ENCODE measurements at regions not wholly inside any gene's neighbourhood (a gene's known extent, or its start where the extent isn't known, plus 50 kb on each side); places are given as distances from the start of the nearest gene placed in this dataset.

DNA sequence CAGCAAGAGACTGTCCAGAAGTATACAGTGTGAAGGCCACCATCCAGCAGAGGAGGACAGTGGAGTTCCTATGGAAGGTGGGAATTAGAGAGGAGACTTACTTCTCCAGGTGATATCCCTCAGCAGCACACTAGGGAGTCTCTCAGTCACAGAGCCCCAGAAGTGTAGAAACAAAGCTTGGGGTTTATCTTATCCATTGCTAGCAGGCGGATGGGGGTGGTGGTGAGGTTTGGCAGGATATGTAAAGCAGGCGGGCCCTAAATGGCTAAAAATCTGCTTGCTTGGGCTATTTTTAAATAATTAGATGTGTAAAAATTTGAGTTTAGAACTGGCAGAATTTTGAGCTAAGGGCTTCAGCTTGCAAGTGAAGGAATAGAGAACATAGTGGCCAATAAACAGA, 50.1 kb upstream of the RGS18 start:
- Mint-ChIP-seq H3K4me1 (no peaks in the 10 kb centered on the region), H3K9me3 (ENCODE audit: low read depth) (no peaks in the 10 kb centered on the region), H3K27ac (no peak overlapping the region), H3K36me3 (no peaks in the 10 kb centered on the region), H3K4me3 (no peak overlapping the region), H3K27me3 (no peaks in the 10 kb centered on the region)
- no peak for ATAC-seq
- CTCF ChIA-PET = no interaction called here
- no peak for DNase-seq

Data from activated CD8-positive, alpha-beta memory T cell treated with anti-CD3 and anti-CD28 coated beads, Interleukin-2, amount 10 ng/mL, durations not matched to agents 7 days and 5 days (primary cell).